Hepatocyte (in vitro differentiated cells): ENCODE measurements at regions not wholly inside any gene's neighbourhood (a gene's known extent, or its start where the extent isn't known, plus 50 kb on each side); places are given as distances from the start of the nearest gene placed in this dataset.

Source experiments
- DNase-seq: peaks from one replicate; pipeline ENCODE4 v3.0.0-alpha.2; 2016; ENCODE audit warnings: low spot score
- H2AFZ ChIP-seq: fragments of 200-600 bp; sonication (generic); 2 replicates; pipeline ENCODE4 v1.6.0; 2016; ENCODE audit warnings: antibody characterized with exemption, mild to moderate bottlenecking
- H3K27ac ChIP-seq: fragments of 200-600 bp; sonication (generic); 2 replicates; pipeline ENCODE4 v1.5.1; 2016; ENCODE audit warnings: mild to moderate bottlenecking
- H3K27me3 ChIP-seq: fragments of 200-600 bp; sonication (generic); 2 replicates; pipeline ENCODE4 v1.6.1; 2016
- H3K36me3 ChIP-seq: fragments of 200-600 bp; sonication (generic); replicated peaks from 2 replicates; pipeline ENCODE4 v1.5.1; 2016; ENCODE audit warnings: low read depth; ENCODE audit not compliant: insufficient read depth
- H3K4me1 ChIP-seq: fragments of 200-600 bp; sonication (generic); 2 replicates; pipeline ENCODE4 v1.5.1; 2016; ENCODE audit warnings: mild to moderate bottlenecking, moderate library complexity; ENCODE audit not compliant: insufficient read depth
- H3K4me2 ChIP-seq: fragments of 200-600 bp; sonication (generic); 2 replicates; pipeline ENCODE4 v1.6.0; 2016
- H3K4me3 ChIP-seq: fragments of 200-600 bp; sonication (generic); 2 replicates; pipeline ENCODE4 v1.5.1; 2016; ENCODE audit warnings: mild to moderate bottlenecking
- H3K79me2 ChIP-seq: fragments of 200-600 bp; sonication (generic); 2 replicates; pipeline ENCODE4 v1.6.0; 2017; ENCODE audit warnings: mild to moderate bottlenecking
- H3K9me2 ChIP-seq: fragments of 200-600 bp; sonication (generic); replicated peaks from 2 replicates; pipeline ENCODE4 v1.6.0; 2017; ENCODE audit warnings: mild to moderate bottlenecking; ENCODE audit not compliant: insufficient read depth
- H3K9me3 ChIP-seq: fragments of 200-600 bp; sonication (generic); 2 replicates; pipeline ENCODE4 v1.5.1; 2016; ENCODE audit warnings: low read depth, mild to moderate bottlenecking
- H4K20me1 ChIP-seq: fragments of 200-600 bp; sonication (generic); 2 replicates; pipeline ENCODE4 v1.6.0; 2016; ENCODE audit warnings: mild to moderate bottlenecking; ENCODE audit not compliant: insufficient read depth, poor library complexity, severe bottlenecking
- CTCF ChIP-seq: fragments of 200-600 bp; sonication (generic); IDR thresholded peaks from 2 replicates; pipeline ENCODE4 v1.5.1; 2016; ENCODE audit warnings: antibody characterized with exemption, mild to moderate bottlenecking; ENCODE audit not compliant: poor library complexity
- EZH2 ChIP-seq: fragments of 200-600 bp; sonication (generic); IDR thresholded peaks from 2 replicates; pipeline ENCODE4 v1.6.1; 2016; ENCODE audit warnings: antibody characterized with exemption, mild to moderate bottlenecking, borderline replicate concordance
- EZH2phosphoT487 ChIP-seq: fragments of 200-600 bp; sonication (generic); IDR thresholded peaks from one replicate; pipeline ENCODE4 v1.6.1; 2018; ENCODE audit warnings: antibody characterized with exemption, mild to moderate bottlenecking, low read depth, moderate library complexity; ENCODE audit not compliant: unreplicated experiment, severe bottlenecking
- WGBS: methylation state at CpG from one replicate; pipeline ENCODE4 v1.1.6; 2016; ENCODE audit warnings: low lambda C conversion rate; ENCODE audit errors: missing lambda C conversion rate; 5-methylcytosine and 5-hydroxymethylcytosine counted together

GRCh38 chr4:23268072-23268771, 575.5 kb downstream of the GBA3 start:
- Histone ChIP-seq H3K4me3 (no peak overlapping the region), H3K36me3 (no peaks in the 10 kb centered on the region), H3K4me1 (no peaks in the 10 kb centered on the region), H3K4me2 (no peak overlapping the region), H3K9me3 (no peaks in the 10 kb centered on the region), H3K27ac (no peak overlapping the region), H3K79me2 (no peaks in the 10 kb centered on the region), H3K9me2 (no peaks in the 10 kb centered on the region), H4K20me1 (no peaks in the 10 kb centered on the region), H2AFZ (no peak overlapping the region), H3K27me3 (no peaks in the 10 kb centered on the region)
- DNase-seq = no peak
- 60% methylated on average over 3 of the region's 3 CpGs for WGBS
- no peak for TF ChIP-seq EZH2
- TF ChIP-seq CTCF = no peak
- TF ChIP-seq EZH2phosphoT487 = no peak

GRCh38 chr4:23266401-23266800, 573.7 kb downstream of the GBA3 start:
- H3K4me3 ChIP-seq = no peak overlapping the region
- H3K9me3 ChIP-seq = no peaks in the 10 kb centered on the region
- no peaks in the 10 kb centered on the region for H4K20me1 ChIP-seq
- H3K27ac ChIP-seq = no peak overlapping the region
- H3K36me3 ChIP-seq = no peaks in the 10 kb centered on the region
- no peak overlapping the region for H2AFZ ChIP-seq
- 60% methylated on average over 3 of the region's 3 CpGs for WGBS
- H3K79me2 ChIP-seq = no peaks in the 10 kb centered on the region
- no peak for DNase-seq
- no peak overlapping the region for H3K4me2 ChIP-seq
- no peaks in the 10 kb centered on the region for H3K27me3 ChIP-seq
- TF ChIP-seq CTCF = no peak
- no peak for TF ChIP-seq EZH2phosphoT487
- TF ChIP-seq EZH2 = no peak
- no peaks in the 10 kb centered on the region for H3K9me2 ChIP-seq
- H3K4me1 ChIP-seq = no peaks in the 10 kb centered on the region

GRCh38 chr4:23260511-23260910, 567.8 kb downstream of the GBA3 start:
- H3K79me2 ChIP-seq = no peaks in the 10 kb centered on the region
- no peaks in the 10 kb centered on the region for H3K9me3 ChIP-seq
- no peaks in the 10 kb centered on the region for H3K36me3 ChIP-seq
- H3K4me1 ChIP-seq = no peaks in the 10 kb centered on the region
- no peaks in the 10 kb centered on the region for H3K9me2 ChIP-seq
- H2AFZ ChIP-seq = no peak overlapping the region
- no peak for DNase-seq
- WGBS = 100% methylated on average over 1 of the region's 1 CpG
- TF ChIP-seq EZH2phosphoT487 (no peak), EZH2 (no peak), CTCF (no peak)
- H3K27me3 ChIP-seq = no peaks in the 10 kb centered on the region
- H4K20me1 ChIP-seq = no peaks in the 10 kb centered on the region
- H3K4me2 ChIP-seq = no peak overlapping the region
- H3K27ac ChIP-seq = no peak overlapping the region
- H3K4me3 ChIP-seq = no peak overlapping the region
